Hepatocyte (in vitro differentiated cells): ENCODE measurements at regions not wholly inside any gene's neighbourhood (a gene's known extent, or its start where the extent isn't known, plus 50 kb on each side); places are given as distances from the start of the nearest gene placed in this dataset.

ENCODE experiments used
- EZH2 ChIP-seq: fragments of 200-600 bp; sonication (generic); IDR thresholded peaks from 2 replicates; pipeline ENCODE4 v1.6.1; 2016; ENCODE audit warnings: antibody characterized with exemption, mild to moderate bottlenecking, borderline replicate concordance
- EZH2phosphoT487 ChIP-seq: fragments of 200-600 bp; sonication (generic); IDR thresholded peaks from one replicate; pipeline ENCODE4 v1.6.1; 2018; ENCODE audit warnings: antibody characterized with exemption, mild to moderate bottlenecking, low read depth, moderate library complexity; ENCODE audit not compliant: unreplicated experiment, severe bottlenecking
- TF ChIP-seq, protein P1 (sequence below): fragments of 200-600 bp; sonication (generic); IDR thresholded peaks from 2 replicates; pipeline ENCODE4 v1.5.1; 2016; ENCODE audit warnings: antibody characterized with exemption, mild to moderate bottlenecking; ENCODE audit not compliant: poor library complexity

DNA sequence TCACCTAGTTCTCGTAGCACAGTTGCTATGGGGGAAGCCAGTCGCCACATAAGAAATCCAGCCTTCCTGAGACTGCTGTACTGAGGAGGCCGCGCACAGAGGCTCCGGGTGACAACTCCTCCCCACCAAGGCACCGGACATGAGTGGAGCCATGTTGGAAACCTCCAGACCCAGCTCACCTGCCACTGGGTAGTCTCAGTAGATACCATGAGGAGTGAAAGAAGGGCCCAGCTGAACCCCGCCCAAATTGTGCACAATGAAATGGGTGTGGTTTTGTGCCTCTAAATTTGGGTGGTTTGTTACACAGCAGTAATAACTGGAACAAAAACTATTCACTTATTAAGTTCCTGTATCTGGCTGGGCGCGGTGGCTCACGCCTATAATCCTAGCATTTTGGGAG, 198.7 kb downstream of the BCOR start:
- no peak for TF ChIP-seq EZH2
- TF ChIP-seq, protein P1, sequence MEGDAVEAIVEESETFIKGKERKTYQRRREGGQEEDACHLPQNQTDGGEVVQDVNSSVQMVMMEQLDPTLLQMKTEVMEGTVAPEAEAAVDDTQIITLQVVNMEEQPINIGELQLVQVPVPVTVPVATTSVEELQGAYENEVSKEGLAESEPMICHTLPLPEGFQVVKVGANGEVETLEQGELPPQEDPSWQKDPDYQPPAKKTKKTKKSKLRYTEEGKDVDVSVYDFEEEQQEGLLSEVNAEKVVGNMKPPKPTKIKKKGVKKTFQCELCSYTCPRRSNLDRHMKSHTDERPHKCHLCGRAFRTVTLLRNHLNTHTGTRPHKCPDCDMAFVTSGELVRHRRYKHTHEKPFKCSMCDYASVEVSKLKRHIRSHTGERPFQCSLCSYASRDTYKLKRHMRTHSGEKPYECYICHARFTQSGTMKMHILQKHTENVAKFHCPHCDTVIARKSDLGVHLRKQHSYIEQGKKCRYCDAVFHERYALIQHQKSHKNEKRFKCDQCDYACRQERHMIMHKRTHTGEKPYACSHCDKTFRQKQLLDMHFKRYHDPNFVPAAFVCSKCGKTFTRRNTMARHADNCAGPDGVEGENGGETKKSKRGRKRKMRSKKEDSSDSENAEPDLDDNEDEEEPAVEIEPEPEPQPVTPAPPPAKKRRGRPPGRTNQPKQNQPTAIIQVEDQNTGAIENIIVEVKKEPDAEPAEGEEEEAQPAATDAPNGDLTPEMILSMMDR: no peak
- no peak for TF ChIP-seq EZH2phosphoT487
